Left lung (tissue), 4 donors: ENCODE measurements at regions not wholly inside any gene's neighbourhood (a gene's known extent, or its start where the extent isn't known, plus 50 kb on each side); places are given as distances from the start of the nearest gene placed in this dataset.

ENCODE experiments used
- ATAC-seq: fragments of 200-7000 bp; cut with Tn5 transposase; one replicate; pipeline ENCODE4 v1.9.1; 2020; ENCODE audit warnings: moderate library complexity
- DNase-seq, 4 donors: peaks; one replicate each; pipeline ENCODE4 v3.0.0-alpha.2; 2013 to 2020
- H3K27ac ChIP-seq, 2 donors: fragments of 200-600 bp; sonication (generic) in 1 of 2; one replicate each; pipeline versions ENCODE4 v1.5.0 to v1.8.0; 2020 to 2021
- H3K27me3 ChIP-seq, 2 donors: fragments of 200-600 bp; sonication (generic) in 1 of 2; one replicate each; pipeline versions ENCODE4 v1.5.0 to v1.8.0; 2020 to 2021
- H3K36me3 ChIP-seq, 2 donors: fragments of 200-600 bp; sonication (generic) in 1 of 2; one replicate each; pipeline versions ENCODE4 v1.5.0 to v1.8.0; 2020 to 2021
- H3K4me1 ChIP-seq, 2 donors: fragments of 200-600 bp; one replicate each; pipeline ENCODE4 v1.8.0; 2021
- H3K4me3 ChIP-seq, 2 donors: fragments of 200-600 bp; sonication (generic) in 1 of 2; one replicate each; pipeline versions ENCODE4 v1.5.0 to v1.8.0; 2020 to 2021; ENCODE audit warnings: mild to moderate bottlenecking in 1 of 2
- H3K9me3 ChIP-seq, 2 donors: fragments of 200-600 bp; sonication (generic) in 1 of 2; one replicate each; pipeline versions ENCODE4 v1.5.0 to v1.8.0; 2020 to 2021
- CTCF ChIP-seq, 2 donors: fragments of 200-600 bp; sonication (generic) in 1 of 2; IDR thresholded peaks; one replicate each; pipeline versions ENCODE4 v1.5.0 to v1.8.0; 2021; ENCODE audit warnings: antibody characterized with exemption in 2 of 2
- intact Hi-C, 2 donors: fragments of 100-400 bp; cut with DNase I; formaldehyde crosslinking; loops; one replicate each; pipeline versions ENCODE4 v1.11.2 to v1.14.2; 2022
- donor health status: DM: no; HTN: yes; CAD: no.
- donor health status: DM: no; HTN: no; CAD: no.

GRCh38 chr13:33487575-33488243 lies 202.2 kb upstream of the STARD13 start:
- H3K27ac ChIP-seq: no peak overlapping the region
- intact Hi-C loops: no loop called here
- H3K4me3 ChIP-seq: no peak overlapping the region
- no peaks in the 10 kb centered on the region for H3K27me3 ChIP-seq
- DNase-seq (peak in 1 of 4 donors; percentile 36), ATAC-seq (peak; percentile 93)
- H3K4me1 ChIP-seq: no peaks in the 10 kb centered on the region
- H3K36me3 ChIP-seq: no peaks in the 10 kb centered on the region
- TF ChIP-seq CTCF (IDR thresholded peaks at IDR 0.05): peak; percentile 34 to 42
- H3K9me3 ChIP-seq: peaks cover 0 to 5% of the 10 kb centered on the region in 2 donors

GRCh38 chr13:33489563-33489962 lies 204.0 kb upstream of the STARD13 start:
- Histone ChIP-seq H3K4me1 (peaks cover 0 to 5% of the 10 kb centered on the region in 2 donors), H3K9me3 (peaks cover 0 to 2% of the 10 kb centered on the region in 2 donors), H3K36me3 (no peaks in the 10 kb centered on the region), H3K4me3 (no peak overlapping the region), H3K27ac (no peak overlapping the region), H3K27me3 (no peaks in the 10 kb centered on the region)
- no peak for TF ChIP-seq CTCF (IDR thresholded peaks at IDR 0.05)
- intact Hi-C loops: no loop called here
- DNase-seq (no peak), ATAC-seq (no peak)

- ATAC-seq: no peak
- intact Hi-C loops: no loop called here
- peak in 1 of 4 donors; percentile 53 for DNase-seq
- Histone ChIP-seq H3K4me1 (peaks cover 0 to 5% of the 10 kb centered on the region in 2 donors), H3K27me3 (no peaks in the 10 kb centered on the region), H3K9me3 (no peaks in the 10 kb centered on the region), H3K27ac (no peak overlapping the region), H3K4me3 (no peak overlapping the region), H3K36me3 (no peaks in the 10 kb centered on the region)
- TF ChIP-seq CTCF (IDR thresholded peaks at IDR 0.05): no peak
These were observed 205.1 kb upstream of the STARD13 start for GRCh38 chr13:33490461-33491327.

- Histone ChIP-seq H3K36me3 (no peaks in the 10 kb centered on the region), H3K27ac (peak overlapping the region in 1 of 2 donors; percentile 46), H3K9me3 (no peaks in the 10 kb centered on the region), H3K4me3 (no peak overlapping the region), H3K27me3 (no peaks in the 10 kb centered on the region), H3K4me1 (peaks cover 0 to 5% of the 10 kb centered on the region in 2 donors)
- intact Hi-C loops: no loop called here
- no peak for TF ChIP-seq CTCF (IDR thresholded peaks at IDR 0.05)
- ATAC-seq: no peak
- DNase-seq: no peak
These were observed 208.3 kb upstream of the STARD13 start for GRCh38 chr13:33493672-33494365.
